ENCODE measurements at regions not wholly inside any gene's neighbourhood (a gene's known extent, or its start where the extent isn't known, plus 50 kb on each side); places are given as distances from the start of the nearest gene placed in this dataset.

- Histone ChIP-seq H3K27ac (replicated peaks) (peak overlapping the region; percentile 67), H3K27me3 (ENCODE audit: low read depth) (no peaks in the 10 kb centered on the region), H3K36me3 (no peaks in the 10 kb centered on the region), H3K4me1 (peaks cover 44% of the 10 kb centered on the region), H3K9me3 (replicated peaks) (no peaks in the 10 kb centered on the region), H3K4me3 (no peak overlapping the region)
- no peak for TF ChIP-seq CTCF (IDR thresholded peaks at IDR 0.05; ENCODE audit: borderline replicate concordance)
- no peak for DNase-seq
- intact Hi-C loops (cut with micrococcal nuclease), result no loop called here
Measured at GRCh38 chr3:99502871-99503270, 135.5 kb upstream of the COL8A1 start.

DNA sequence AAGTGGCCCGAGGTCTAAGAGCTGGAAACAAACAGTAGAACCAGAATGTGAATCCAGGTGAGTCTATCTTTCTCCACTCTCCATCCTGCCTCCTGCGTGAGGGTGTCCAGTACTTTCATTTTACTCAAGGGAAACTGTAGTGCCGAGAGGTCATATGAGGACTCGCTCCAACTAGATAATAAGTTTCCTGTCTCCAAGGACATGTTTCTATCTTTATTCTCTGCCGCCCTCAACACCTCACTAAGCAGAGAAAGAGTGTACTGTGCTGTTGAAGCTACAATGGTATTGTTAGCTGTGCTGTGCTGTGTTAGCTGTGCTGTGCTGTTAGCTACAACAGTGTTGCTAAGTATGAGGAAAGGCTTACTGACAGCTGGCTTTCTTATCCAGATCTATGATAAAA is 137.9 kb upstream of the COL8A1 start:
- intact Hi-C loops (cut with micrococcal nuclease), result no loop called here
- Histone ChIP-seq H3K4me3 (peak overlapping the region; percentile 36), H3K9me3 (replicated peaks) (peaks cover 13% of the 10 kb centered on the region), H3K4me1 (peaks cover 42% of the 10 kb centered on the region), H3K27ac (replicated peaks) (peak overlapping the region; percentile 46), H3K36me3 (no peaks in the 10 kb centered on the region), H3K27me3 (ENCODE audit: low read depth) (no peaks in the 10 kb centered on the region)
- TF ChIP-seq CTCF (IDR thresholded peaks at IDR 0.05; ENCODE audit: borderline replicate concordance), result no peak
- no peak for DNase-seq

- intact Hi-C loops (cut with micrococcal nuclease), result loop anchor here (5.0 kb wide), 1 partner anchor 188 kb away; no protein-coding TSS in a partner anchor
- no peaks in the 10 kb centered on the region for H3K27me3 ChIP-seq (ENCODE audit: low read depth)
- peak overlapping the region; percentile 46 for H3K27ac ChIP-seq (replicated peaks)
- peaks cover 36% of the 10 kb centered on the region for H3K4me1 ChIP-seq
- TF ChIP-seq CTCF (IDR thresholded peaks at IDR 0.05; ENCODE audit: borderline replicate concordance), result peak; percentile 86
- DNase-seq, result no peak
- no peak overlapping the region for H3K4me3 ChIP-seq
- H3K36me3 ChIP-seq, result no peaks in the 10 kb centered on the region
- H3K9me3 ChIP-seq (replicated peaks), result peaks cover 14% of the 10 kb centered on the region
Measured at GRCh38 chr3:99499235-99500158, 138.9 kb upstream of the COL8A1 start.

DNA sequence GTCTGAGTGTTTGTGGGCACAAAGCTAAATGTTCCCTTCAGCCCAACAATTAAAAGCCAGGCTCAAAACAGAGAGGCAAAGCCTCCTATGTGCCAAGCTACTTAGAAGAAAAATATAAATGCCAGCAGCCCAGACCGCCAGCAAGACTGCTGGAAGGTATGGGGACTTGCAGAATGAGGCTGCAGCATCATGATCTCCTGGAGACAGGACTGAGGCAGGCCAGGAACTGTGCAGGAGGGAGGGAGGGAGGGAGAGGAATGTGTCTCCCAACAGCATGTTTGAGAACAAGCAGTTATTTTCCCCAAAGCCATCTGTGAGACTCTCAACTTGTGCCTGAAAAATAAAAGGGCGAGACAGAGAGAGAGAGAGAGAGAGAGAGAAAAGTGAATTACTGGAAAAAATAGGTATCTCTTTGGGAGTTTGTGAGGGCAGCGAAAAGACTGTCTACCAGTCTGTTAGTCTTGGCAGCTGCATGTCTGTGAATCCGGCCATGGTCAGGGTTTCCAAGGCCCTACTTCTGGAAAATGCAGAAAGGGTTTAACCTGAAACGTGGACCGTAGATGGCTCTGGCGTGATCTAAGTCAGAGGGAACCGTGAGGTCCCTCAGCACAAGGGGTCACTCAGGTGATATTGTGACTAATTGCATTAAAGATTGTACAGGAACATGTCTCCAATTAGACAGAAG is 139.7 kb upstream of the COL8A1 start:
- peaks cover 33% of the 10 kb centered on the region for H3K4me1 ChIP-seq
- DNase-seq, result no peak
- H3K27ac ChIP-seq (replicated peaks), result peak overlapping the region; percentile 23
- H3K27me3 ChIP-seq (ENCODE audit: low read depth), result no peaks in the 10 kb centered on the region
- H3K36me3 ChIP-seq, result no peaks in the 10 kb centered on the region
- TF ChIP-seq CTCF (IDR thresholded peaks at IDR 0.05; ENCODE audit: borderline replicate concordance), result no peak
- intact Hi-C loops (cut with micrococcal nuclease), result loop anchor here (5.0 kb wide), 1 partner anchor 189 kb away; no protein-coding TSS in a partner anchor
- no peak overlapping the region for H3K4me3 ChIP-seq
- peaks cover 14% of the 10 kb centered on the region for H3K9me3 ChIP-seq (replicated peaks)

- Histone ChIP-seq H3K36me3 (no peaks in the 10 kb centered on the region), H3K27ac (replicated peaks) (no peak overlapping the region), H3K4me3 (no peak overlapping the region), H3K9me3 (replicated peaks) (peaks cover 40% of the 10 kb centered on the region), H3K27me3 (ENCODE audit: low read depth) (no peaks in the 10 kb centered on the region), H3K4me1 (no peaks in the 10 kb centered on the region)
- intact Hi-C loops (cut with micrococcal nuclease), result no loop called here
- no peak for DNase-seq
- no peak for TF ChIP-seq CTCF (IDR thresholded peaks at IDR 0.05; ENCODE audit: borderline replicate concordance)
Measured at GRCh38 chr3:99487894-99488293, 150.5 kb upstream of the COL8A1 start.

All from left ventricle myocardium inferior (tissue), 1 donor.